ENCODE measurements at regions not wholly inside any gene's neighbourhood (a gene's known extent, or its start where the extent isn't known, plus 50 kb on each side); places are given as distances from the start of the nearest gene placed in this dataset.

DNA sequence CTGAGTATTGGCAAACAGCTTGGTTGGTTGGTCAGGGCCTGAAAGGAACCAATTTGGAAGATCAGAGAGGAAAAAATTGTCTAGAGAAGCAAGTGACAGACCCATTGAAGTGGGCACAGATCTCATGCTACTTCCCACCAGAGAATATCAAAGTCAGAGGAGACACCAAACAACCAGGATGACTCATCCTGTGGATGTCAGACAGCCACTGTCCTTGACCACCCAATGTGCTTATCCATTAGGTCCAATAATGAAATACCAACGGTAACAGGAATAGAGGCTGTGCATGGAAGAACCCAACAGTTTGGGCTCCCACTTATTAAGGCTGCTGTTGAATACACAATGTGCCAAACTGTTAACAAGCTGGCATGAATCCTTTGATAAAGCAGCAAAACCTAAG is 323.1 kb upstream of the ATP11B start:
- intact Hi-C loops (cut with DNase I; ENCODE audit: low total_unique reads): no loop called here
- WGBS, 2 donors: 74 to 94% methylated on average over 1 of the region's 1 CpG
- Histone ChIP-seq H3K36me3 (ENCODE audit: low read depth, missing control alignments) (no peaks in the 10 kb centered on the region), H3K4me1 (no peaks in the 10 kb centered on the region), H3K4me3 (no peak overlapping the region), H3K9me3 (no peaks in the 10 kb centered on the region), H3K27me3 (no peaks in the 10 kb centered on the region), H3K27ac (no peak overlapping the region)
- TF ChIP-seq, protein P1, sequence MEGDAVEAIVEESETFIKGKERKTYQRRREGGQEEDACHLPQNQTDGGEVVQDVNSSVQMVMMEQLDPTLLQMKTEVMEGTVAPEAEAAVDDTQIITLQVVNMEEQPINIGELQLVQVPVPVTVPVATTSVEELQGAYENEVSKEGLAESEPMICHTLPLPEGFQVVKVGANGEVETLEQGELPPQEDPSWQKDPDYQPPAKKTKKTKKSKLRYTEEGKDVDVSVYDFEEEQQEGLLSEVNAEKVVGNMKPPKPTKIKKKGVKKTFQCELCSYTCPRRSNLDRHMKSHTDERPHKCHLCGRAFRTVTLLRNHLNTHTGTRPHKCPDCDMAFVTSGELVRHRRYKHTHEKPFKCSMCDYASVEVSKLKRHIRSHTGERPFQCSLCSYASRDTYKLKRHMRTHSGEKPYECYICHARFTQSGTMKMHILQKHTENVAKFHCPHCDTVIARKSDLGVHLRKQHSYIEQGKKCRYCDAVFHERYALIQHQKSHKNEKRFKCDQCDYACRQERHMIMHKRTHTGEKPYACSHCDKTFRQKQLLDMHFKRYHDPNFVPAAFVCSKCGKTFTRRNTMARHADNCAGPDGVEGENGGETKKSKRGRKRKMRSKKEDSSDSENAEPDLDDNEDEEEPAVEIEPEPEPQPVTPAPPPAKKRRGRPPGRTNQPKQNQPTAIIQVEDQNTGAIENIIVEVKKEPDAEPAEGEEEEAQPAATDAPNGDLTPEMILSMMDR (IDR thresholded peaks at IDR 0.05): no peak
- no peak for TF ChIP-seq POLR2A (IDR thresholded peaks at IDR 0.05)
- DNase-seq: no peak

DNA sequence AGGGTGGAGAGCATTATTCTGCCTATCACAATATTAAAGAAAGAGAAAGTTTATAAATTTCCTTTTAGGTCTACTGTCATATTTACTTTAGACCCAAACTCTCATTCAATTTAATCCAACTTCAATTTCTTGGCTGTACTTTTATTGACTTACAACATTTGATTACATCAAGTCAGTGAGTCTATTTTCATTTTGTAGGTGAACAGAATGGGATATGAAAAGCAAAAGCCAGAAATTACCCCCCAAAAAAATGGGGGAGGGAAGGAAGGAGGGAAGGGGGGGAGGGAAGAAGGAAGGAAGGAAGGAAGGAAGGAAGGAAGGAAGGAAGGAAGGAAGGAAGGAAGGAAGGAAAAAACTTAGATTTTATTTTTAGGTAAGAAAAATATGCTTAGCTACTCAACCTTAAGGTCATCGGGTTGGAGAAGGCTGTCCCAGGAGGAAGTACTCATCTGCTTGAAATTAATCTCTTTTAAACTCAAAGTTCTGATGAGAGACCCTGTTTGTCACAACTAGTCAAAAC is 320.1 kb upstream of the ATP11B start:
- Histone ChIP-seq H3K36me3 (ENCODE audit: low read depth, missing control alignments) (no peaks in the 10 kb centered on the region), H3K4me1 (no peaks in the 10 kb centered on the region), H3K27ac (no peak overlapping the region), H3K9me3 (no peaks in the 10 kb centered on the region), H3K27me3 (no peaks in the 10 kb centered on the region), H3K4me3 (no peak overlapping the region)
- TF ChIP-seq POLR2A (IDR thresholded peaks at IDR 0.05): no peak
- TF ChIP-seq, protein P1 (IDR thresholded peaks at IDR 0.05): no peak
- intact Hi-C loops (cut with DNase I; ENCODE audit: low total_unique reads): no loop called here
- DNase-seq: no peak
- 83 to 97% methylated on average over 1 of the region's 1 CpG for WGBS, 2 donors

DNA sequence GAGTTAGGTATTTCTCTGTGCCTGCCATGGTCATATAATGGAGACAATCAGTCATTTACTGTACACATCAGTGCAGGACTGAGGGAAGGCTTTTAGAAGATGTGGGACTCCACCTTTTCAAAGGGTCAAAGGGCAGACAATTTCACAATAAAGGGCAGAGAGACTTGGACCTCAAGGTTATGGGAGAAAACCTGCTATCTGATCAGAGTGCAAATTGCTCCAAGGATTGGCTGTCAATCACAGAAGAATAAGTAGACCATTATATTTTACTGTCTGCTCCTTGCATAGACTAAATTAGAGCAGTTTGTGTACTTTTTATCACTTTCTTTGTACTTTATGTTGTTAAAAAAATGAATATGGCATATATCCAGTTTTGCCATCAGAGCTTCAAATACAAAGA is 314.9 kb upstream of the ATP11B start:
- intact Hi-C loops (cut with DNase I; ENCODE audit: low total_unique reads): no loop called here
- Histone ChIP-seq H3K27ac (no peak overlapping the region), H3K27me3 (no peaks in the 10 kb centered on the region), H3K4me3 (no peak overlapping the region), H3K36me3 (ENCODE audit: low read depth, missing control alignments) (no peaks in the 10 kb centered on the region), H3K4me1 (no peaks in the 10 kb centered on the region), H3K9me3 (no peaks in the 10 kb centered on the region)
- TF ChIP-seq, protein P1 (IDR thresholded peaks at IDR 0.05): no peak
- no peak for TF ChIP-seq POLR2A (IDR thresholded peaks at IDR 0.05)
- no peak for DNase-seq

DNA sequence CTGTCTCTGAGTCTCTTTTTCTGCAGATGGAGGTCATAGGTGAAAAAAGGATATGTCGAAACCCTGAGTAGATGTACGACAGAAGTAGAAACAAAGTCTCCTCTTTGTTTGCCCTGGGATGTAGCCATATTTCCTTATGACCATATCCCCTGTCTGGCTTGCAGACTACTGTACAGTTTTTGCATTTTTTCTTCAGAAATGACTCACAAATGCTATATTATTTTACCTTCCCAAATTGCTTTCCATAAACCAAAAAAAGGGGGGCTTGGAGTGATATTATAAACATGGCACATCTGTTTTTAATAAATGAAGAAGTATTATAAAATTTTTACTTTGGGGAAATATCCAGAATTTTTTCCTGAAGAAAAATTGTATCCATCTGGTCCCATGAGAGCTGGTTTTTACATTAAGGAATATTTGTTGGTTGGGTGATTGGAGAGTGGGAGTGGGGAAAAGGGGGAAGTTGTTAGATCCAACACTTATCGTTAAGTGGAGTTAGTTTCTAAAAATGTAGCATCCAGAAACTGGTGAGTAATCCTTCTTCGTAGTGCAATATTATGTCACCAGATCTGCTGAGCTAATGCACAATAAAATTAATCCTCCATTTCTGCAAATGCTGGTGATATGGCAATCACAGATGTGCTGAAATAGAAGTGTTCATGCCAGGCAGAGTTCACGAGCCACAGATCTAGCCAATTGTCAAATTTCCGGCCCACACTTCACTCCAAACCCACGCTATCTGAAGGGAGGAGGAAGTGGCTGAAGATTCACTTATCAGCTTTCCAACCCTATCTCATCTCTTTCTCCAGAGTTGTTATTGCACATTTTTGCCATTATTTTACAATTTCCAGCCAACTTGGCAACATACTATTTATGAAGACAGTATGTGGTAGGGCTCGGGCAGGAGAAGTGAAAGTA is 313.6 kb upstream of the ATP11B start:
- whole genome bisulfite sequencing, 2 donors: 69 to 73% methylated on average over 8 of the region's 8 CpGs
- Histone ChIP-seq H3K36me3 (ENCODE audit: low read depth, missing control alignments) (no peaks in the 10 kb centered on the region), H3K27me3 (no peaks in the 10 kb centered on the region), H3K27ac (no peak overlapping the region), H3K4me1 (no peaks in the 10 kb centered on the region), H3K4me3 (no peak overlapping the region), H3K9me3 (no peaks in the 10 kb centered on the region)
- intact Hi-C loops (cut with DNase I; ENCODE audit: low total_unique reads): no loop called here
- no peak for DNase-seq
- TF ChIP-seq, protein P1 (IDR thresholded peaks at IDR 0.05): no peak
- no peak for TF ChIP-seq POLR2A (IDR thresholded peaks at IDR 0.05)

DNA sequence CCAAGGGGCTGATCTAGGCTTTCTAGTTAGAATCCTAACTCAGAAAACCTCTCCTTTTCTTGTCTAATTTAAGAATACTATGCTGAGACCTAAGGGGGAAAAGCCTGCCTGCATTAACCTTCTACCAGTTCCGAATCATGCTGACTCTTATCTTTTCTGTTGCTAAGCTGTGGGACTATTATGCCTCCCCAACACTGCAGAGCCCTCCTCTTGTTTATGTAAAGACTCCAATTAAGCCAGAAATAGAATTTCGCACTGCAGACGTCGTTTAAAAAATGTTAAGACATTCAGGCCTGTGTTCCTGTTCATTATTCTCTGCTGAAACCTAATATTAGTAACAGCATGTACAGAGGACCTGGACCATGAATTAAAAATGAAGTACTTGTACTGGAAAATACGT is 310.6 kb upstream of the ATP11B start:
- intact Hi-C loops (cut with DNase I; ENCODE audit: low total_unique reads): no loop called here
- Histone ChIP-seq H3K4me3 (no peak overlapping the region), H3K4me1 (no peaks in the 10 kb centered on the region), H3K9me3 (no peaks in the 10 kb centered on the region), H3K27me3 (no peaks in the 10 kb centered on the region), H3K36me3 (ENCODE audit: low read depth, missing control alignments) (no peaks in the 10 kb centered on the region), H3K27ac (no peak overlapping the region)
- no peak for DNase-seq
- 46 to 53% methylated on average over 5 of the region's 5 CpGs for WGBS, 2 donors
- TF ChIP-seq POLR2A (IDR thresholded peaks at IDR 0.05): no peak
- TF ChIP-seq, protein P1 (IDR thresholded peaks at IDR 0.05): no peak

All from testis (tissue), 2 donors.